H1 (cell line): ENCODE measurements at regions not wholly inside any gene's neighbourhood (a gene's known extent, or its start where the extent isn't known, plus 50 kb on each side); places are given as distances from the start of the nearest gene placed in this dataset.

Experiments used
- CTCF ChIA-PET: fragments of 300-600 bp; sonication (Branson Sonifier 250); formaldehyde crosslinking; loops from one replicate; lab custom pipeline; 2021; ENCODE audit not compliant: partially characterized antibody; lab: Charles Lee
- POLR2A ChIA-PET: fragments of 300-600 bp; sonication (Branson Sonifier 250); formaldehyde crosslinking; loops from one replicate; lab custom pipeline; 2021; ENCODE audit warnings: inconsistent platforms; ENCODE audit not compliant: partially characterized antibody; lab: Charles Lee
- DNase-seq, 2 experiments: peaks; one replicate each; pipeline versions ENCODE4 v3.0.0 to v3.0.0-alpha.2; 2010 to 2022; ENCODE audit warnings: low spot score in 2 of 2, low read depth in 1 of 2, mixed read lengths in 1 of 2
- FAIRE-seq: peaks from 2 replicates; lab custom pipeline; 2011; peaks lifted over from hg19 to GRCh38; lab: Jason Lieb, UNC
- H2AFZ ChIP-seq: 2 replicates; pipeline ENCODE4 v1.8.1; 2012; ENCODE audit warnings: low read length, inconsistent platforms
- H2AK5ac ChIP-seq: 2 replicates; pipeline ENCODE4 v1.6.1; 2013; ENCODE audit warnings: low read depth, low read length
- H2BK120ac ChIP-seq: replicated peaks from 2 replicates; pipeline ENCODE3; 2013; ENCODE audit warnings: low read depth, low read length, inconsistent platforms
- H2BK12ac ChIP-seq: 2 replicates; pipeline ENCODE4 v1.6.1; 2013; ENCODE audit warnings: low read depth, low read length
- H2BK15ac ChIP-seq: 2 replicates; pipeline ENCODE4 v1.6.1; 2013; ENCODE audit warnings: low read length
- H2BK20ac ChIP-seq: 2 replicates; pipeline ENCODE4 v1.6.1; 2013; ENCODE audit warnings: low read length
- H2BK5ac ChIP-seq: 2 replicates; pipeline ENCODE4 v1.6.1; 2013; ENCODE audit warnings: low read depth, low read length
- H3K14ac ChIP-seq: 2 replicates; pipeline ENCODE4 v1.6.1; 2013; ENCODE audit warnings: inconsistent platforms; ENCODE audit not compliant: insufficient read length
- H3K18ac ChIP-seq: 2 replicates; pipeline ENCODE4 v1.6.1; 2013; ENCODE audit warnings: low read length; ENCODE audit errors: extremely low read depth
- H3K23ac ChIP-seq: 2 replicates; pipeline ENCODE4 v1.6.1; 2013; ENCODE audit warnings: inconsistent platforms; ENCODE audit not compliant: insufficient read length
- H3K23me2 ChIP-seq: 2 replicates; pipeline ENCODE4 v1.6.1; 2013; ENCODE audit warnings: low read depth, low read length
- H3K27ac ChIP-seq: 2 replicates; pipeline ENCODE4 v1.6.1; 2011; ENCODE audit warnings: low read depth, low read length, inconsistent platforms
- H3K27me3 ChIP-seq, 4 experiments: replicated peaks in 1 of 4; 1 replicate in 1 of 4; 2 replicates in 3 of 4; pipeline versions ENCODE4 v1.6.1 to v1.8.1; 2011 to 2013; ENCODE audit warnings: low read length in 3 of 4, mild to moderate bottlenecking in 3 of 4, inconsistent platforms in 2 of 4, mixed read lengths in 2 of 4, moderate library complexity in 1 of 4; ENCODE audit not compliant: control insufficient read depth in 3 of 4, insufficient read depth in 3 of 4; ENCODE audit errors: extremely low read depth in 1 of 4
- H3K36me3 ChIP-seq, 4 experiments: 2 replicates each; pipeline versions ENCODE4 v1.6.1 to v1.8.1; 2011 to 2013; ENCODE audit warnings: mild to moderate bottlenecking in 4 of 4, low read length in 3 of 4, moderate library complexity in 2 of 4, control low read depth in 1 of 4, inconsistent platforms in 1 of 4; ENCODE audit not compliant: insufficient read depth in 4 of 4, control insufficient read depth in 2 of 4
- H3K4ac ChIP-seq: replicated peaks from 2 replicates; pipeline ENCODE3; 2013; ENCODE audit warnings: low read length, low read depth, mixed read lengths, inconsistent platforms; ENCODE audit not compliant: insufficient read length
- H3K4me1 ChIP-seq, 4 experiments: replicated peaks in 1 of 4; 1 replicate in 1 of 4; 2 replicates in 3 of 4; pipeline versions ENCODE4 v1.6.1 to v1.8.1; 2011 to 2013; ENCODE audit warnings: low read length in 3 of 4, inconsistent platforms in 2 of 4, mixed read lengths in 1 of 4; ENCODE audit not compliant: insufficient read depth in 4 of 4, control insufficient read depth in 3 of 4
- H3K4me2 ChIP-seq, 2 experiments: 2 replicates each; pipeline versions ENCODE4 v1.6.1 to v1.8.1; 2011 to 2013; ENCODE audit warnings: low read depth in 2 of 2, low read length in 2 of 2, control low read depth in 1 of 2, inconsistent platforms in 1 of 2, mild to moderate bottlenecking in 1 of 2; ENCODE audit not compliant: insufficient read depth in 1 of 2
- H3K4me3 ChIP-seq, 4 experiments: fragments of 200-600, 300-600 bp in 1 of 4; sonication (generic), shearing (Covaris generic), sonication (Bioruptor Twin) in 1 of 4; 2 replicates each; pipeline versions ENCODE4 v1.5.1 to v1.8.1; 2011 to 2016; ENCODE audit warnings: low read length in 4 of 4, low read depth in 3 of 4, control low read depth in 2 of 4, inconsistent platforms in 2 of 4, mild to moderate bottlenecking in 2 of 4, mixed read lengths in 1 of 4, moderate library complexity in 1 of 4; ENCODE audit not compliant: insufficient read depth in 2 of 4; ENCODE audit errors: extremely low read depth in 1 of 4
- H3K56ac ChIP-seq: replicated peaks from 2 replicates; pipeline ENCODE3; 2013; ENCODE audit warnings: low read depth, mild to moderate bottlenecking, mixed read lengths, low read length, inconsistent platforms; ENCODE audit not compliant: insufficient read length
- H3K79me1 ChIP-seq: 2 replicates; pipeline ENCODE4 v1.6.1; 2013; ENCODE audit warnings: low read depth, low read length, control low read depth
- H3K79me2 ChIP-seq, 2 experiments: 2 replicates each; pipeline versions ENCODE4 v1.6.1 to v1.8.1; 2012 to 2013; ENCODE audit warnings: low read length in 2 of 2, mild to moderate bottlenecking in 2 of 2, inconsistent platforms in 1 of 2; ENCODE audit not compliant: insufficient read depth in 2 of 2, control insufficient read depth in 1 of 2
- H3K9ac ChIP-seq, 4 experiments: replicated peaks in 1 of 4; 1 replicate in 1 of 4; 2 replicates in 3 of 4; pipeline versions ENCODE4 v1.6.1 to v1.8.1; 2011 to 2013; ENCODE audit warnings: low read depth in 3 of 4, low read length in 3 of 4, control low read depth in 2 of 4, mild to moderate bottlenecking in 2 of 4, moderate library complexity in 2 of 4, inconsistent platforms in 1 of 4; ENCODE audit errors: extremely low read depth in 1 of 4
- H3K9me3 ChIP-seq, 2 experiments: 2 replicates each; pipeline versions ENCODE4 v1.6.1 to v1.8.1; 2012 to 2013; ENCODE audit warnings: mild to moderate bottlenecking in 2 of 2, moderate library complexity in 2 of 2, control low read depth in 1 of 2, inconsistent platforms in 1 of 2, low read depth in 1 of 2, low read length in 1 of 2, mixed read lengths in 1 of 2; ENCODE audit not compliant: insufficient read depth in 2 of 2
- H4K20me1 ChIP-seq, 2 experiments: replicated peaks in 1 of 2; 2 replicates each; pipeline versions ENCODE3 to v1.8.1; 2011 to 2013; ENCODE audit warnings: inconsistent platforms in 2 of 2, low read length in 2 of 2, mild to moderate bottlenecking in 1 of 2; ENCODE audit not compliant: insufficient read depth in 2 of 2, control insufficient read depth in 1 of 2
- H4K5ac ChIP-seq: 2 replicates; pipeline ENCODE4 v1.6.1; 2013; ENCODE audit warnings: low read length, low read depth, mixed read lengths, inconsistent platforms; ENCODE audit not compliant: insufficient read length
- H4K8ac ChIP-seq: 2 replicates; pipeline ENCODE4 v1.8.0; 2013; ENCODE audit warnings: mild to moderate bottlenecking, moderate library complexity, low read length, inconsistent platforms; ENCODE audit not compliant: insufficient read depth; ENCODE audit errors: extremely low read depth
- H4K91ac ChIP-seq: replicated peaks from 2 replicates; pipeline ENCODE3; 2013; ENCODE audit warnings: low read length, mixed read lengths, inconsistent platforms; ENCODE audit not compliant: insufficient read length
- GABPA ChIP-seq: IDR thresholded peaks from 2 replicates; pipeline ENCODE4 v1.6.1; 2011; ENCODE audit warnings: mild to moderate bottlenecking, low read length, moderate library complexity, borderline replicate concordance; ENCODE audit not compliant: insufficient read depth
- GTF2F1 ChIP-seq: IDR thresholded peaks from 2 replicates; pipeline ENCODE4 v1.6.1; 2012; ENCODE audit warnings: low read depth, low read length, improper control_type of control experiment, borderline replicate concordance
- SP4 ChIP-seq: IDR thresholded peaks from 2 replicates; pipeline ENCODE4 v1.6.1; 2012; ENCODE audit warnings: low read length, inconsistent platforms
- TAF7 ChIP-seq: optimal IDR thresholded peaks from 2 replicates; pipeline ENCODE3; 2011; ENCODE audit warnings: low read depth, mild to moderate bottlenecking, inconsistent platforms, low read length, moderate library complexity, borderline replicate concordance
- TCF12 ChIP-seq: IDR thresholded peaks from 2 replicates; pipeline ENCODE4 v1.6.1; 2011; ENCODE audit warnings: low read depth, mild to moderate bottlenecking, low read length
- WGBS, 2 experiments: shearing (Covaris generic) in 1 of 2; methylation state at CpG; one replicate each; pipeline versions ENCODE4 v1.1.6 to v1.1.7; 2013 to 2015; ENCODE audit warnings: low lambda C conversion rate in 2 of 2, mixed read lengths in 2 of 2, inconsistent platforms in 1 of 2, low coverage in 1 of 2, missing lambda C conversion rate in 1 of 2; ENCODE audit not compliant: insufficient replicate concordance in 2 of 2, insufficient coverage in 1 of 2, insufficient read length in 1 of 2; ENCODE audit errors: extremely low coverage in 1 of 2, missing lambda C conversion rate in 1 of 2; 5-methylcytosine and 5-hydroxymethylcytosine counted together

DNA sequence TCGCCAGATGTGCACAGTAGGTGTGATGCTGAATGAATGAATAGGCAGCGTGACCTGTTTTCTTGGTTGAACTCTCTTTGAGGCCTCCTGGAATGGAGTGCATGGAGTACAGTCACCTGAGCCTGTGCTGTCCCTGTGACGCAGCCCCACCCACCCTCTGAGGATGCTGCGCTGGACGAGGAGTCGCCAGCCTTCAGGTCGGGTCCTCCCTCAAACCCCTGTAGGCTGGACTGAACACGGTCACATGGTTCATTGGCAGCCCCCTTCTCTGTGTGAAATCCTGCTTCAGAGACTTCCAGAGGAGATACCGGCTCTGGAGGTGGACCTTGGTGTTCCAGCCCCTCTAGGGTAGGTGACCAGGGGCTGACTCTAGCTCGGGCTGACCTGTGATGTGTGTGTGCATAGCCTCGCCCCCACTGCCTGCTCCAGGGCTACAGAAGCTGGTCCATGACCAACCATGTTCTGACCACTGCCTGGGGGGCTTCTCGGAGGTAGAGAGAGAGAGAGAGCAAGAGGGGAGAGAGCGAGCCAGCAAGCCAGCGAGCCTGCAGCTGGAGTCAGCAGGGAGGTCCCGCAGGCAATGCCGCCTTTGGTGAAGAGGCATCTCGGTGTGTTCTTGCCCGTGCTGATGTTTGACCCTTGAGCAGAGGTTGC, 158.0 kb upstream of the RTL1 start:
- H3K56ac ChIP-seq = no peak overlapping the region
- no peaks in the 10 kb centered on the region for H3K79me2 ChIP-seq
- H3K4ac ChIP-seq = no peak overlapping the region
- no peak overlapping the region for H3K4me2 ChIP-seq
- no peak overlapping the region for H2AFZ ChIP-seq
- H3K79me1 ChIP-seq = no peaks in the 10 kb centered on the region
- H4K20me1 ChIP-seq = no peaks in the 10 kb centered on the region
- no peaks in the 10 kb centered on the region for H3K36me3 ChIP-seq
- no peak overlapping the region for H2BK12ac ChIP-seq
- no peaks in the 10 kb centered on the region for H3K23me2 ChIP-seq
- ChIA-PET POLR2A (interaction anchor here (0.7 kb wide), 1 partner anchor 12 kb away, joined by 3 read pairs; no protein-coding TSS in a partner anchor), CTCF (interaction anchor here (1.3 to 1.9 kb wide), 3 partner anchors 12 to 155 kb away, joined by 3 to 6 read pairs (median 3); no protein-coding TSS in a partner anchor)
- peaks cover 0 to 2% (median 0%) of the 10 kb centered on the region in 4 experiments; a peak in 1 of 7 replicates for H3K27me3 ChIP-seq
- no peak overlapping the region for H4K5ac ChIP-seq
- no peaks in the 10 kb centered on the region for H3K4me1 ChIP-seq
- no peak overlapping the region for H2BK120ac ChIP-seq
- H3K27ac ChIP-seq = no peak overlapping the region
- H3K14ac ChIP-seq = no peak overlapping the region
- peaks cover 4% of the 10 kb centered on the region in 2 experiments; a peak in 2 of 4 replicates for H3K9me3 ChIP-seq
- TF ChIP-seq GABPA (no peak), SP4 (no peak), GTF2F1 (no peak), TCF12 (no peak), TAF7 (no peak)
- H2BK5ac ChIP-seq = no peak overlapping the region
- no peak overlapping the region for H4K91ac ChIP-seq
- WGBS, 2 experiments = 96% methylated on average over 17 of the region's 18 CpGs; no CpG with 5 or more reads in 1 of the 2 experiments
- H3K4me3 ChIP-seq = no peak overlapping the region
- H2BK15ac ChIP-seq = no peak overlapping the region
- H4K8ac ChIP-seq = peak overlapping the region; percentile 83
- H2BK20ac ChIP-seq = no peak overlapping the region
- no peak overlapping the region for H2AK5ac ChIP-seq
- no peak overlapping the region for H3K9ac ChIP-seq
- no peak overlapping the region for H3K23ac ChIP-seq
- FAIRE-seq (no peak), DNase-seq (no peak)
- H3K18ac ChIP-seq = no peak overlapping the region
